ENCODE measurements at regions not wholly inside any gene's neighbourhood (a gene's known extent, or its start where the extent isn't known, plus 50 kb on each side); places are given as distances from the start of the nearest gene placed in this dataset.

DNA sequence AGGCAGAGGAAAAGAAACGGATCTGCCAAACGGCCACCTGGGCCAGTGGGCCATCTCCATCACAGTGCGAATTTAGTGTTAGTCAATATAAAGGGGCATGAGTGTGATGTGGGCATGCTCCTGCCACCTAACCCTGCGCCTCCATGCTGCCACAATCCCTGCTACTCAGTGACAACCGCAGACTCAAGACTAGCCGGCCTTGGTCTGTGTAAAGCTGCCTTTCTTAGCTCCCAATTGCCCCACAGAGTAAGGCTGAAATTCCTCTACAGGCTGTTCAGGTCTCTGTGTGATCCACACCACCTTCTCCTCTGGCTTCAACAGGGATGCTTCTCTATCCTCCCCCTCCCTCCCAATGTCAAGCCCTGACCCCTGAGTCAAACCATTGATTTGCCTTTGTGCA lies 269.7 kb downstream of the XXYLT1 start:
- no peak for DNase-seq

- peak; percentile 100 for DNase-seq
Observed at GRCh38 chr3:195001961-195002861, 268.7 kb downstream of the XXYLT1 start.

DNA sequence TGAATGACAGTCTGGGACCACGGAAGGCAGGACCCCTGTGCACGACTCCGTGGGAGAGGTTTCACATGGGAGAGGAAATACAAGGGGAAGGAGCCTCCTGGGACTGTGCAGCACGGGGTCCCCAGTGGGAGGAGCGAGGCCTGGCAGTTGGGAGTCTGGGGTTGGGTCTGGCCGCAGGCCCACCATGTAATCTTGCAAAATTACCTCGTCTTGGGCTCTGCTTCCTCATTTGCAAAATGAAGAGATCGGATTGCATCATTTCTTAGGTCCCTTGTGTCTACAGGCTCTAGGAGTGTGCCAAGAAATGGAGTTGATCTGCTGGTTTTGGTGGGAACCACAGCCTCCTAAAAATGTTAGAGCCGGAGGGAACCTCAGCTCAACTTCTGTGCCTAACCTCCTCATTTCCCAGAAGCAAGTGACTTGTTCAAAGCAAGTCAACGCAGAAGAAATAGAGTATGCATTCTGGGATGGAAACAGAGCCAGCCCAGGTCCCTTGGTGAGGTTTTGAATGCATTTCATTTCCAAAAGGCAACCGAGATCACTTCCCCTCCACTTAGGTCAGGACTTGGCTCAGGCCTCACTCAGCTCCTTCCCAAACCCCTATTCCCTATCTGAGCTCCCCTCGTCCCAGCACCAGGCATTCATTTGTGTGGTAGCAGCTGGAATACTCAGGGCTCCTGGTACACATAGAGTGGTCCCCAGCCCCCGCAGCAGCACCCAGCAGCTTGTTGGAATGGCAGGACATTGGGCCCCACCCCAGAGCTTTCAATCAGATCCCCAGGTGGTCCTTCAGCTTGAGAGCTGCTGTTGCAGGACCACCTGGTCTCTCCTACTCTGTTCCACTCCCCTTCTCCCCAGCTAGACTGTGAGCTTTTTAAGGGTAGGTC lies 267.7 kb downstream of the XXYLT1 start:
- DNase-seq, result peak; percentile 68

DNA sequence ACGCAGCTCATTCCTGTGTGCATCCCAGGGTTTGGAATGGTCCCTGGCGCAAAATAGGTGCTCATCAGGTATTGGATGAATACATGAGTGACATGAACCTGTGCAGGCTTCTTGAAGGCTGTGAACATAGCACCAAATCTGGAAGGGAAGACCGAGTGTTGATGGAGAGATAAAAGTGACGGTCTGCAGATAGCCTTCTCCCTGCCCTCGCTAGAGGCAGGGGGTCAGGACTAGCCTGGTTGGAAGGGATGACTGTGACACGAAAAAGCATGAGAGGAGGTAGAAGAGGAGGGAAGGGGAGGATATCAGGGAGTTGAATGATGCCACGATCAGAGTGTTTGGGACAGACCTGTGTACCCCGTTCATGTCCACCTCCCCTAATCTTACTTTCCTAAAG lies 267.1 kb downstream of the XXYLT1 start:
- DNase-seq, result no peak

DNA sequence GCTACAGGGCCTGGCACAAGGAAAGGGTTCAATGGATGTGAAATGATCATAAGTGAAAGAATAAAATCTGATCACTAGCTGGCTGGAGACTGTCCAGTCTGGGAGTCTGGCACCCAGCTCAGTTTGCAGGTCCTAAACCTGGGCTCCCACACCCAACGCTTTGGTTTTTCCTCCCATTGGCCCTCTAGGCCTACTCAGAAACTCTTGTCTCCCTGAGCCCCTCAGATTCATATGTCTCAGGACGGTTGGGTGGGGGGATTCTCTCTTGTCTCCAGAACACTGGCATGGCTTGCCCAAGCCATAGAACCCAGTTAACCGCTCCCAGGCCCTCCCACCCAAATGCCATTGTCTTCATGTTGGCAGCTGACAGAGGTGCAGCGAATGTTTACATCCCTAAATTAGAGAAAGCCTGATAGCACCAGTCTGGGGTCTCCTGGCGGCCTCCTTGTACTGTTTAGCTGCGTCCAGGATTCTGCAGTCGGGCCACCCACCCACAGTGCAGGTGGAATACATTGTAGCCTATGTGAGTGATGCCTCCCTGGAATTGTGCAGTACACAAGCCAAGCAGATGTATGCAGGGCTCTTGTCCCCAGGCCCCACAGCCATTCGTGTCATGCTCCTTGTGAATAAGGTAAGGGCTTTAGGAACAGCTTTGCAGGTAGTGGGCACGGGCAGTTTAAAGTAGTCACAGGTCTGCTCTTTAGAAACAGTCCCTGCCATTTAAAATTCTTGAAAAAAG lies 266.3 kb downstream of the XXYLT1 start:
- DNase-seq, result no peak

GRCh38 chr3:195005251-195005620 lies 265.7 kb downstream of the XXYLT1 start:
- DNase-seq, result peak; percentile 9

GRCh38 chr3:195005759-195006510 lies 265.0 kb downstream of the XXYLT1 start:
- no peak for DNase-seq

DNA sequence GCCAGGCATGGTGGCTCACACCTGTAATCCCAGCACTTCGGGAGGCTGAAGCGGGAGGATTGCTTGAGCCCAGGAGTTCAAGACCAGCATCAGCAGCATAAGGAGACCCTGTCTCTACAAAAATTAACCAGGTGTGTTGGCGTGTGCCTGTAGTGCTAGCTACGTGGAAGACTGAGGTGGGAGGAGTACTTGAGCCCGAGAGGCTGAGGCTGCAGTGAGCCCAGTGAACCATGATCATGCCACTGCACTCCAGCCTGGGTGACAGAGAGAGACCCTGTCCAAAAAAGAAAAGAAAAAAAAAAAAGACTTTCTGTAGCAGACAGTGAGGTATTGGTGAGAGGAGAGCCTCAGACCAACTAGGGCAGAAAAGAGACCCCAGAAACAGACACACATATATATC lies 263.8 kb downstream of the XXYLT1 start:
- no peak for DNase-seq

DNA sequence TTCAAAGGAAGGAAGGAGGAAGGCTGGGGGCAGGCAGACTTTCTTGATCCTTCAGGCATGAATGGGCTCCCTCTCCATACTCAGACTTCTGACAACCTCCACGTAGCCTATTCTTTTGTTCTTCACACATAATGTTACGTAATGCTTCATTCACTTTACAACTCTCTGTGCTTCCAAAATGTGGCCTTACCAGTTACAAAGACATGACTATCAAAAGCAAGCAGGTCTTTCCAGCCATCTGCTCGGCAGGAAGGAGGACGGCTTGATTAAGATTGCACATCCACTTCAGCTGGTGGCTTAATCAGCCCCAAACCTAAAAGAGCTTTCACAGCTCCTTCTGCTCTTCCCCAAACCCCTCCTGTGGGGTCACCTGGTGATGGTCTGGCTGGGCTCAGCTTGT lies 263.2 kb downstream of the XXYLT1 start:
- no peak for DNase-seq

GRCh38 chr3:195008816-195009215 lies 262.1 kb downstream of the XXYLT1 start:
- DNase-seq, result no peak

GRCh38 chr3:195009616-195010015 lies 261.3 kb downstream of the XXYLT1 start:
- DNase-seq, result no peak

DNA sequence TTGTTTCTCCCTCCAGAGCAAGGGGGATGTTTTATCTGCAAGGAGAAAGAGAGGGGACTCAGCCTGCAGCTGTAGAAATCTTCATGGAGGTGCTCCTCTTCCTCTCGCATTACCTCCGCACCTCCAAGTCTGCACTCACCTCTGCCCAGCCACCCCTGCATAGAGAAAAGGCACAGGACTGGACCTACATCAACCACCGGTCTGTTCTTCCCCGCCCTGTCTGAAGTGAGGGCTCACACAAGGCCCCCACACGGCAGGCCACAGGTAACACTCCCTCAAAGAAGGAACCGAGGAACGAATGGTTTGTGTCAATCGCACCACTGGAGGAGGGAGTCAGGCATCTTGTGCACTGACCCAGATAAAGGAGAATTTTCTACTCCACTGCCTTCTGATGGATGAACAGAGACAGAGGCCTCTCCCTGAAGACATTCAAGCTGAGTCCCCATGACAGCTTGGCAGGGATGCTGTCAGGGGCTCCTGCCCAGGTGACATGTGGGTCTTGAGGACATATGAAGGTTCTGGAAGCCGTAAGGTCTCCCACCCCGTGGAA lies 260.3 kb downstream of the XXYLT1 start:
- DNase-seq, result no peak

DNA sequence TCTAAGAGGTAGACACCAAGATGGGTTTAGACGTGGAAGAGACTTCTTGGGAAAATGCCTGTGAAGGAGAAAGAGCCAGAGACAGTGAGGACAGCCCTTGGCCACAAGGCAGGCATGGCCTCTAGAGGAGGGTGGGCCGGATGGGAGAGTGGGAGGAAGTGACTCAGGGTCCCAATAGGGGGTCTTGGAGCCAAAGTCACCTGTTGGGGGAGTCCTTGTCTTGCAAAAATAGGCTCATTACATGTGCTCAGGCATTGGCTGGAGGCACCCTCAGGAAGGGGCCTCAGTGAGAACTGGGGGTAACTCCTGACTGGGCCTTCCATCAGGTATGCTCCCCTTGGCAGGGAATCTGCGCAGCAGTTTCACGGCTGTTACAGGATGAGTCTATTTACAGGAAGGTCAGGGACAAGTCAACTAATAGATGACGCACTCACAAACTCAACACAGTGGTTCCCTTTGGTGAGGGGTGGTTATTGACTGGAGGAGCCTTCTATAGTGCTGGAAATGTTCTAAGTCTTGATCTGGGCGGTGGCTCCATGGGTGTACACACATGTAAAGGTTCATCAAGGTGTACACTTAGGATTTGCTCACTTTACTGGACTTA lies 259.6 kb downstream of the XXYLT1 start:
- no peak for DNase-seq

GRCh38 chr3:195012100-195012499 lies 258.9 kb downstream of the XXYLT1 start:
- no peak for DNase-seq

GRCh38 chr3:195012571-195012970 lies 258.4 kb downstream of the XXYLT1 start:
- DNase-seq, result no peak

- DNase-seq, result no peak
Observed at GRCh38 chr3:195013411-195014361, 257.3 kb downstream of the XXYLT1 start.

- no peak for DNase-seq
Observed at GRCh38 chr3:195015021-195015420, 255.9 kb downstream of the XXYLT1 start.

GRCh38 chr3:195017151-195017550 lies 253.8 kb downstream of the XXYLT1 start:
- DNase-seq, result no peak

Measured in NCI-H1436 (cell line).